GM19438 (cell line): ENCODE measurements at regions not wholly inside any gene's neighbourhood (a gene's known extent, or its start where the extent isn't known, plus 50 kb on each side); places are given as distances from the start of the nearest gene placed in this dataset.
"Not testable (repeated sequence)": the region's sequence is repeated elsewhere in the genome, so short reads cannot be mapped to it uniquely, and the experiment has no call there.

ENCODE experiments used
- ATAC-seq: cut with Tn5 transposase; IDR thresholded peaks from one replicate; pipeline ENCODE4 v1.9.1; 2021; ENCODE audit warnings: low read depth; ENCODE audit not compliant: unreplicated experiment

GRCh38 chr6:157727629-157728182 is 95.3 kb upstream of the SNX9 start:
- no peak for ATAC-seq

- ATAC-seq = no peak
Observed at GRCh38 chr6:157728183-157728881, 94.7 kb upstream of the SNX9 start.

- ATAC-seq = no peak
Observed at GRCh38 chr6:157731221-157731620, 91.8 kb upstream of the SNX9 start.

GRCh38 chr6:157732007-157732406 is 91.0 kb upstream of the SNX9 start:
- ATAC-seq = no peak

GRCh38 chr6:157732416-157733161 is 90.5 kb upstream of the SNX9 start:
- ATAC-seq = no peak

GRCh38 chr6:157736555-157736954 is 86.5 kb upstream of the SNX9 start:
- not testable (repeated sequence) for ATAC-seq

- no peak for ATAC-seq
Observed at GRCh38 chr6:157741321-157741947, 81.6 kb upstream of the SNX9 start.

- ATAC-seq = no peak
Observed at GRCh38 chr6:157741948-157742556, 81.0 kb upstream of the SNX9 start.

- ATAC-seq = no peak
Observed at GRCh38 chr6:157744102-157744601, 78.9 kb upstream of the SNX9 start.

- ATAC-seq = no peak
Observed at GRCh38 chr6:157746897-157747296, 76.1 kb upstream of the SNX9 start.

GRCh38 chr6:157747370-157747769 is 75.7 kb upstream of the SNX9 start:
- no peak for ATAC-seq

- no peak for ATAC-seq
Observed at GRCh38 chr6:157748839-157749571, 74.0 kb upstream of the SNX9 start.

GRCh38 chr6:157750973-157751372 is 72.1 kb upstream of the SNX9 start:
- ATAC-seq = not testable (repeated sequence)

GRCh38 chr6:157751547-157752200 is 71.4 kb upstream of the SNX9 start:
- ATAC-seq = no peak

GRCh38 chr6:157752879-157753278 is 70.2 kb upstream of the SNX9 start:
- ATAC-seq = not testable (repeated sequence)

- no peak for ATAC-seq
Observed at GRCh38 chr6:157753291-157753690, 69.8 kb upstream of the SNX9 start.

GRCh38 chr6:157753801-157754200 is 69.2 kb upstream of the SNX9 start:
- ATAC-seq = not testable (repeated sequence)

GRCh38 chr6:157754351-157754750 is 68.7 kb upstream of the SNX9 start:
- no peak for ATAC-seq

- no peak for ATAC-seq
Observed at GRCh38 chr6:157755032-157755745, 67.9 kb upstream of the SNX9 start.
